HEK293T (cell line): ENCODE measurements at regions not wholly inside any gene's neighbourhood (a gene's known extent, or its start where the extent isn't known, plus 50 kb on each side); places are given as distances from the start of the nearest gene placed in this dataset.

Experiments
- SP1 ChIP-seq: fragments of 450-650 bp; IDR thresholded peaks from 2 replicates; pipeline ENCODE4 v1.6.1; 2017
- ZNF384 ChIP-seq: fragments of 450-650 bp; IDR thresholded peaks from 2 replicates; pipeline ENCODE4 v1.6.1; 2016

- TF ChIP-seq ZNF384 = no peak
- no peak for TF ChIP-seq SP1
Measured at GRCh38 chr1:188140958-188141357, 1312.2 kb downstream of the PLA2G4A start.
